GM04504 (cell line): ENCODE measurements at regions not wholly inside any gene's neighbourhood (a gene's known extent, or its start where the extent isn't known, plus 50 kb on each side); places are given as distances from the start of the nearest gene placed in this dataset.

Experiments
- DNase-seq: peaks from one replicate; pipeline ENCODE4 v3.0.0-alpha.2; 2012; ENCODE audit warnings: low read depth

- no peak for DNase-seq
Observed at GRCh38 chr9:88792502-88792901, 198.8 kb upstream of the S1PR3 start.

- no peak for DNase-seq
Observed at GRCh38 chr9:88794100-88794499, 197.2 kb upstream of the S1PR3 start.

GRCh38 chr9:88796947-88797346 is 194.3 kb upstream of the S1PR3 start:
- DNase-seq = no peak

DNA sequence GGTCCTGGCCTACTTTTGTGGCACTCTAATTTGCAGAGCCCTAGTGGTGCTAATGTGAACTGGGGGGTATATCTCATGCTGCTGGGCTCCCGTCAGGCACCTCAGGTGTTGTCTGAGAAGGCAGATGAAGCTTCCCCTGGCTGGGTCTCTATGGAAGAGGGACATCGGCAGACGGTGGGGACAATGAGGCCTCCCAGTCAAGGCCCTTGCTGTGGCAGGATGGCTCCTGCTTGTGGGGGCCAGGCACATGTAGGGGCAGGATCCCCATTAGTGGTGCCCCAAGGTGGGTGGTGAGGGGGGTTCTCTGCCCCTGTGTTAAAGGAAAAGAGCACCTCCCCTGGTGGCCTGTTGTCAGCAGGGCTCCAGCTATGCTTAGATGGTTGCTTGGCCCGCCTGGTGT is 192.8 kb upstream of the S1PR3 start:
- no peak for DNase-seq

DNA sequence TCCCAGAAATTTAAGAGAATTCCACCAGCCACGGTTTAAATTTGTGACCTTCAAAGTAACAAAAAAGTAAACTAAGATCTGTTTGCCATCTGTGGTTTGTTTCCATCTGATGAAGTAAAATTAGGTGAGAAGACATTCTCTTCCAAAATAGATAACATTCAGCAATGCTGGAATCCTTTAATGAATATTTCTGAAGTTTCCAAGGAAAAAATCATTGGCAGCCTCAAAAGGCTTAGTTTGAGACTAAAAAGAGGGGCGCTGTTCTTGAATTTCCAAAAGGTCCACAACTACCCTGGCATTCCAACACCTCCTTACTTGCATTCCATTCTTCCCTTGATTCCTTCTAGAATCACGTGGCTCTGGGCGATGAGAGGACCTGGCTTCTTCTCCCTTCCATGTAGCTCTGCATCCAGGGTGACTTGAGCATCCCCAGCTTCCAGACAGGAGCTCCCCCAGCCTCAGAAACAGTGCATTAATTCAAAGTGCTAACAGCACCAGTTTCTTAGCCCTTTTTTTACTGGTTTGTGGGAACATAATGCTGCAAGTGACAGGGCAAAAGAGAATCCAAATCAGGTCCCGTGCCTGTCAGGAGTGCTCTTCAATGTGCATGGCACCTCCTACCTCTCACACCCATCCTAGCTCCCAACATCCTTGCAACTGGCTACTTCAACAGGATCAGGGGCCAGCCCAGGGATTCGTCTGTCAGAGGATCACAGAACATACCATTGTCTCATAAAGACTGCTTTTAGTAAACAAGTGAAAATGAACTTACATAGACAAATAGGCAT is 191.5 kb upstream of the S1PR3 start:
- DNase-seq = no peak

GRCh38 chr9:88800329-88800682 is 191.0 kb upstream of the S1PR3 start:
- no peak for DNase-seq

DNA sequence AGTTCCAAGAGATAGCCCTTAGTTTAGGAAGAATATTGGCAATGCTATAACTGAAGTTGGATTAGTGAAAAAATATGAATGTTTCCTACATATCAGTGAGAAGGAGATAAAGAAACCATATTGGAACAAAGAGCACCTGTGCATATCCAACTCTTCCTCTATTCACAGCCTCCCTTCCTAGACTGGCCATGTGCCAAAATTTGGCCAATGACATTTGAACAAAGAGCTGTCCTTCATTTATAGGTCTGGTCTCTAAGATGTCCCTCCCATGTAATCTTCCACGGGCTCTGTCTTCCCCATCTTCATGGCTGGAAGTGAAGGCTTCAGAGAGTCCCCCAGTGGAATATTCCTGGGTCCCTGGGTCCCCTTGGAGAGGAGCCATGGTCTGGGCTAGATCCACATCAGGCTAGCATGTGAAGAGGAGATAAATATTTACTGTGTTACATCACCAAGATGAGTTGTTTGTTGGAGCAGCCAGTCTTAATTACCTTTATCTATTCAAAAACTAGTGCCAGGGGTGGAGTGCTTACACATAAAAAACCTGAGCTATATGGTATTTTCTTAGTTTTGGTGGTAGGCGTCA is 190.0 kb upstream of the S1PR3 start:
- no peak for DNase-seq

GRCh38 chr9:88802533-88802932 is 188.7 kb upstream of the S1PR3 start:
- DNase-seq = no peak

DNA sequence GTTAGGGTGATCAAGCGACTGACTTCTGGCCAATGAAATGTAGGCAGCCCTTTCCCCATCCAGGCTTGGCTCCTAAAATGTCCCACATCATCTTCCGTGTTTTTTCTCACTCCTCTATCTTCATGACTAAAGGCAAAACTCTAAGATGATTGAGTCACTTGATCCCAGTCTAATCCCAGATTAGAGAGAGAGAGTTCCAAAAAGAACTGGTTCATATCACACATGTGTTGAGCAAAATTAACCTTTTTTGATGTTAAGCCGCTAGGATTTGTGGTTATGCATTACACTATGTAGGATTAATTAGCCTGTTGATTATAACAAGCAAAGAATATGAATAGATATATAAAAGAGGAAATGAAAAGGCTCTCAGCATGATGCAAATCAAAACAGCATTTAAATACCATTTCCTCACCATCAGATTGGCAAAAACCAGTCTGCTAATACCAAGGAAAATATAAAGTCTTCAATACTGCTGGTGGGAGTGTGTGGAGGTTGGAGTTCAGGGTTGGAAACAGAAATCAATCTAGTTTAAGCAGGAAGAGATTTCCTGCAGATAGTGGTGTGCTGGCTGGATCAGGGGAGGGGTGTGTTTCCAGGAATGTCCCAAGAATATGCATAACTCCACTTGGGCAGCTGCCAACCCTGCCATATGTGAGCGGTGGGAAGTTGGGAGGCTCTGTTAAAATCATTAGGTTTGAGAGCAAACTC is 187.6 kb upstream of the S1PR3 start:
- no peak for DNase-seq

DNA sequence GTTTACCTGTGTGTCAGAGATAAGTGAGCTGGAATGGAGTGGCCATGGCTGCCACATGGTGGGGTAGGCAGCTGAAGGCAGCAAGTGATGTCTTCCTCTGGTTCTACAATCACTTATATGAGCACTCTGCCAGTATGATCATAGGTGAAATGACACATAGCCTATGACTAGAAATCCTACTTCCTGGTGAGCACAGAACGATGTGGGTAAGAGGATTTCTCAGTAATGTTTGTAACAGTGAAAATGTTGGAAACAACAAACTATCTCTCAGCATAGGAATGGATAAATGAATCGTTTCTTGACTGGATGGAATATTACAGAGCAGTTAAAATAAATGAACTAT is 187.0 kb upstream of the S1PR3 start:
- DNase-seq = no peak

DNA sequence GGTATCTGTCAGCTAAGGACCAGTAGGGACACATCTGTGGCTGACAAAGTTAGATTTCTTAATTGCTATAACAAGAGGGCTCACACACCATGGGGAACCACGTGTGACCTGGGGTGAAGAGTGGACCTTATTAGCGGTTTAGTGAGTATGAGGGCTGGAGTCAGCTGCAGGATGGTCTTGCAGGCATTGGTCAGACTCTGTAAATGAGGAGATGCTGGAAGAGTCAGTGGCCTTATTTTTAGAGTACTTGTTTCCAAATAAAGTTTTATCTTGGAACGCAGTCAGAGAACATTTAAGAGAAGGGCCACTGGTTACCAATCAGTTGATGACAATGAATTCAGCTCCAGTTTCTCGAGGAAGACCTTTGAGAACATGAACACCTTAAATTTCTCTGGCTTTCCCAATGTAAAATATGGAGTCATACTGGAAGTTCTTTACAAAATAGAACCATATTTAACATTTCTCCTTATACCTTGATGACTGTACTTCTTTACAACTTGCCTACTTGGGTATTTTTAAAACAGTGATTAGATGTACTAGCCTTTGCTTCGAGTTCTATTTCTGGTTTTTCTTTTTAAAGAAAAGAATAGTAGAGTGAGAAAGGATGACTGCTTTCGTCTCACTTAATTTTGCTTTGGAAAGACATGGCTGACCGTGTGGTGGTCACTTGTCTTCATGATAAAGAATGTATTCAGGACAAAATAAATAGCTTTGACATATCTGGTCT is 185.9 kb upstream of the S1PR3 start:
- no peak for DNase-seq

GRCh38 chr9:88807426-88807825 is 183.8 kb upstream of the S1PR3 start:
- no peak for DNase-seq

DNA sequence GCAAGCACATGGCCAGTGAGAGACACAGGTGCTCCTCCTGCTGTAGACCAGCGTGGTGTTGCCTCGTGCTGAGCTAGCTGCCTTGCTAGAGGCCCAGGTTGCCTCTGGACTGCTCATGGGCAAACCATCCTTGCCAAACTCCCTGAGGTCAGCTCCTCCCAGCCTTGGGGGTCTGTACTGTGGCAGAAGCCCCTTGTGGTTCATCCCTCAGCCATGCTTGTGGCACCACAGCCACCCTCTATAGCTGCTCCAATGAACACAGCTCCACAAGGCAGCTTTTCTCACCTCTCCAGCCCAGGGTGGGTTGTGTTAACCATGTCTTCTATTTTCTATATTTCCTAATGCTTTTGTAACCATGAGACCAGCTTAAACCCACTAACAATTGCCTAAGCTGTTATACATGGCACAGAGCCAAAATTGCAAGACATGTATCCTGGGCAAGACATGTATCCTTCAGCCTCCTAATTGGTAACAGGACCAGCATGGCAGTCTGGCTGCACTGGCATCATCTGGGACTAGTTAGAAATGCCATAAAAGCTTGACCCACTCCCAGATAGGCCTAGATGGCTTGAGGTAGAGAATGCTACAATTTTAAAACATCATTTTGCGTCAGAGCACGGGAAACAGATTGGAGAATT is 183.1 kb upstream of the S1PR3 start:
- no peak for DNase-seq

GRCh38 chr9:88808761-88809354 is 182.4 kb upstream of the S1PR3 start:
- no peak for DNase-seq

DNA sequence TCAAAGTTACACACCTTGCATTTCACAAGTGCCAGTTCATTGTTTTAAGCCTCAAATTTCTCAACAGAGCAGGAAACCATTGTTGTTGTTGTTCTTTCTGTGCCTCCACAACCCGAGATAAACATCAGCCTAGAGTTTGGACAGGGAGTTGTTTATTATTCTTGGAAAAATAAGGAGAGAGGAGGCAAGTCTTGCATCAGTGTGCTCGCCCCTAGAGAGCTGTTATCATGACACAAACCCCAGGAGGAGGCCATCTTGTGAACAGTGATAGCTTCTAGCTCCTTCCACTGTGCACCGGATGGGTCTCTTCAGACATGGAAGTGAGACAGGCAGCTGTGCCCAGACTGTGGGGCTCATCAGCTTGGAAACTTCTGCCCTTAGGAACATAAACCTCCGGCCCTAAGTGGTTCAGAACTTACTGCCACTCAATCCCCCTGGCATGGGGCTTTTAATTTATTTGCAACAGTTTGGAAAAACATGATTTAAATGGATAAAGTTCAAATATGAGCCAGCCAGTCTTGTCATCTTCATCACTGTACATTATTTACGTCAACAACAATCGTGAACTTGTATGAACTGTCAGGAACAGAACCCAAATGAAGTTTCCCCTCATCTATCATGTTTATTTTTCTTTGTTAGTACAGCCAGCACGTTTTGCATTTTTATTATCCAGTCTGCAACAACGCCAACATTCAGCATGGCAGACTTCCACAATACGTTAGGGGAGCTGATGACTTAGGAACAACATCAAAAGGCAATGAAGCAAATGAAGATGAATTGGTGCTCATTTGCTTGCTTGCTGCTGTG is 181.7 kb upstream of the S1PR3 start:
- DNase-seq = no peak

DNA sequence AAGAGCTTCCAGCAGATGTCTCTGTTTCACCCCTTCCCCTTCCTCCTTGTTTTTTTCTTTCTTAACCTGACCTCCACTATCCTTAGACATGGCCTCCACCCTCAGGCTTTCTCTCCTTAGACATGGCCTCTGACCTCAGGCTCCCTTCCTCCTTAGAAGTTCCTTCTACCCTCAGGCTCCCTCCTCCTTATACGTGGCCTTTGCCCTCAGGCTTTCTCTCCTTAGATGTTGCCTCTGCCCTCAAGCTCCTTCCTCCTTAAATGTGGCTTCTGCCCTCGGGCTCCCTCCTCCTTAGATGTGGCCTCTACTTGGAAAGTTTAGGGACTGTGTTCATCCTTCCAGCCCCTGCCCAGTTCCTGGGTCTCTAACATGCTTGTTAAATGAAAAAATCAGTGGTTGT is 180.4 kb upstream of the S1PR3 start:
- DNase-seq = no peak

DNA sequence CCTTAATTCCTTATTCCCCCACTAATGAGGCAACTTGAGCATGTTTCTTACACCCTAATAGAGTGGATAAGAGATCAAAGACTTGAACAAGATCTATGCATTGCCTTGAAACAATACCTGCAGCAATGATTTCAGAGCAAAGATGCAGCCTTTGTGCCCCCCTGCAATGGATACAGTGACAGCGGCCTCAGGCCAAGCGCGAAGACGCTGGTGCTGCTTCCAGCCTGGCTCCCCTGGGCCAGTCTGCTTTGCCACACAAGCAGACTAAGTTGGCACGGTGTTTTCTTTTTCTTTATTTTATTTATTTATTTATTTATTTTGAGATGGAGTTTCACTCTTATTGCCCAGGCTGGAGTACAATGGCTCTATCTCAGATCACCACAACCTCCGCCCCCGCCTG is 179.8 kb upstream of the S1PR3 start:
- DNase-seq = no peak

DNA sequence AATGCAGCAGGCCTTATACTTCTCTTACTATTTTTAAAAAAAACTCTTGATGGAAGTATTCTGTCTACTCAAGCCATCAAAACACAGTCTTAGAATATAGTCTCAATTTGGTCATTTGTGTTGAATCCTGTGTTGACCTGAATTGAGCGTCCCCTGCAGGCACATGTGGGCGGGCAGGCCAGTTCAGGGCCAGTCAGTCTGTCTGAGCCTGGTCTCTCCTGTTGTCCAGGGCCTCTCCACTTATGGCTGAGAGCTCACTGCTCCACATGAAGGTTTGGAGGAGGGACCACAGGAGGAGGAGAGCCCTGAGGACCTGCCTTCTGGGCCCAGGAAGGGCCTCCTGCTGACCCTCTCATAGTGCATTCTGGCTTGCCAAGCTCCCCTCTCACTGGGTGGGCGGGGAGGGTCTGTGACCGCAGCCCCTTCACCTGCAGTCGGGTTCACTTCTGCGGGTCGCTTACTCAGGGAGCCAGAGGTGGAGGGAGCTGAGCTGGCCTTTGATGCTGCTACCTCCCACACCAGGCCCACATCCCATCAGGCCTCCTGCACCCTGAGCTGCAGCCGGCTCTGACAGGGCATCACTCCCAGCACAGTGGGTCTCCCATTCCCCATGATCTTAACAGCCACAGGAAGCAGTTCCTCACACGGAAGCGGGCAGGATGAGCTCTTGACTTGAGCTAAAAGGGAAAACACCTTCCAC is 178.2 kb upstream of the S1PR3 start:
- DNase-seq = no peak

- DNase-seq = no peak
Observed at GRCh38 chr9:88813638-88814209, 177.5 kb upstream of the S1PR3 start.

GRCh38 chr9:88814577-88814976 is 176.7 kb upstream of the S1PR3 start:
- peak; percentile 80 for DNase-seq
